NCI-H460 (cell line): ENCODE measurements at regions not wholly inside any gene's neighbourhood (a gene's known extent, or its start where the extent isn't known, plus 50 kb on each side); places are given as distances from the start of the nearest gene placed in this dataset.
"Not testable (repeated sequence)": the region's sequence is repeated elsewhere in the genome, so short reads cannot be mapped to it uniquely, and the experiment has no call there.

Source experiments
- DNase-seq: peaks from one replicate; pipeline ENCODE4 v3.0.0-alpha.2; 2016; ENCODE audit warnings: low read depth; ENCODE audit errors: extremely low read depth

GRCh38 chr11:37841016-37841415 lies 1243.0 kb upstream of the RAG2 start:
- DNase-seq, result no peak

GRCh38 chr11:37840345-37840744 lies 1242.3 kb upstream of the RAG2 start:
- not testable (repeated sequence) for DNase-seq

- no peak for DNase-seq
These were observed 1232.5 kb upstream of the RAG2 start for GRCh38 chr11:37830529-37830928.

- no peak for DNase-seq
These were observed 1219.8 kb upstream of the RAG2 start for GRCh38 chr11:37817727-37818270.

GRCh38 chr11:37812281-37812880 lies 1214.3 kb upstream of the RAG2 start:
- no peak for DNase-seq

- no peak for DNase-seq
These were observed 1213.3 kb upstream of the RAG2 start for GRCh38 chr11:37811349-37811748.

- no peak for DNase-seq
These were observed 1206.6 kb upstream of the RAG2 start for GRCh38 chr11:37804666-37805065.

GRCh38 chr11:37788141-37788877 lies 1190.3 kb upstream of the RAG2 start:
- no peak for DNase-seq

GRCh38 chr11:37786214-37786755 lies 1188.2 kb upstream of the RAG2 start:
- DNase-seq, result no peak

GRCh38 chr11:37774441-37774840 lies 1176.4 kb upstream of the RAG2 start:
- no peak for DNase-seq

GRCh38 chr11:37770145-37770544 lies 1172.1 kb upstream of the RAG2 start:
- no peak for DNase-seq

- DNase-seq, result no peak
These were observed 1164.0 kb upstream of the RAG2 start for GRCh38 chr11:37762079-37762478.

GRCh38 chr11:37755521-37755920 lies 1157.5 kb upstream of the RAG2 start:
- DNase-seq, result no peak

GRCh38 chr11:37748641-37749040 lies 1150.6 kb upstream of the RAG2 start:
- DNase-seq, result no peak

- no peak for DNase-seq
These were observed 1149.1 kb upstream of the RAG2 start for GRCh38 chr11:37747121-37747520.

GRCh38 chr11:37727371-37727770 lies 1129.3 kb upstream of the RAG2 start:
- DNase-seq, result no peak

GRCh38 chr11:37724315-37724714 lies 1126.3 kb upstream of the RAG2 start:
- no peak for DNase-seq

GRCh38 chr11:37721485-37721884 lies 1123.4 kb upstream of the RAG2 start:
- DNase-seq, result no peak

GRCh38 chr11:37718431-37718999 lies 1120.5 kb upstream of the RAG2 start:
- DNase-seq, result no peak

GRCh38 chr11:37712251-37712650 lies 1114.2 kb upstream of the RAG2 start:
- no peak for DNase-seq

- DNase-seq, result no peak
These were observed 1112.0 kb upstream of the RAG2 start for GRCh38 chr11:37710031-37710430.

- DNase-seq, result no peak
These were observed 1106.8 kb upstream of the RAG2 start for GRCh38 chr11:37704791-37705190.
